Glomerular visceral epithelial cell (primary cell): ENCODE measurements at regions not wholly inside any gene's neighbourhood (a gene's known extent, or its start where the extent isn't known, plus 50 kb on each side); places are given as distances from the start of the nearest gene placed in this dataset.

Source experiments
- DNase-seq: peaks from one replicate; pipeline ENCODE4 v3.0.0-alpha.2; 2016; ENCODE audit errors: extremely low spot score

GRCh38 chr3:101085752-101086151, 92.5 kb upstream of the ABI3BP start:
- DNase-seq = no peak

DNA sequence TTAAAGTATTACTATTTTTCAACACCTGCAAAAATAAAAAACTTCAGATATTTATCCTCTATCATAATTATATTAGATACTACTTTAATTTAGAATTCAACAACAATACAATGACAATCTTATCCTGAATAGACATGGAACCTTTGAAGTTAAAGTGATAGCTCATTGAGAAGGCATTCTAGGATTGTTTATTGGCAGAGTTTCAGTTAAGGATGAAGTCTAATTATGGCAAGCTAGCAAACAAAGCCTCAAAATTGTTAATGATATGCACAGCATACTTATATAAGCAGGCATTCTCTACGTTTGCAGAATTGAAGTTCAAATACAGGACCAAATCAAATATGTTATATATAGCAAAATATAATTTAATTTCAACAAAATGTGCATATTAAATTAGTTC, 91.2 kb upstream of the ABI3BP start:
- no peak for DNase-seq

GRCh38 chr3:101081999-101082398, 88.8 kb upstream of the ABI3BP start:
- DNase-seq = no peak

DNA sequence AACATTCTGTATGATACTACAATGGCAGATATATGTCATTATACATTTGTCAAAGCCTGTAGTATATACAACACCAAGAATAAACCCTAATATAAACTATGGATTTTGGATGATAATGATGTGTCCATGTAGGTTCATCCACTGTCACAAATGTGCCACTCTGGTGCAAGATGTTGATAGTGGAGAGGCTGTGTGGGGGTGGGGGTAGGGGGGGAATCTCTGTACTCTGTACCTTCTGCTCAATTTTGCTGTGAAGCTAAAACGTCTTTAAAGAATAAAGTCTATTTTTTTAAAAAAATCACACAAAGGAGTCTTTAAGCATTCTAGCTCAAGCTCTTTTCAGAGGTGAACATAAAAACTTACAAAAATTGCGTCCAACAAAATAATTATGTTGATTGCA, 88.2 kb upstream of the ABI3BP start:
- DNase-seq = no peak

DNA sequence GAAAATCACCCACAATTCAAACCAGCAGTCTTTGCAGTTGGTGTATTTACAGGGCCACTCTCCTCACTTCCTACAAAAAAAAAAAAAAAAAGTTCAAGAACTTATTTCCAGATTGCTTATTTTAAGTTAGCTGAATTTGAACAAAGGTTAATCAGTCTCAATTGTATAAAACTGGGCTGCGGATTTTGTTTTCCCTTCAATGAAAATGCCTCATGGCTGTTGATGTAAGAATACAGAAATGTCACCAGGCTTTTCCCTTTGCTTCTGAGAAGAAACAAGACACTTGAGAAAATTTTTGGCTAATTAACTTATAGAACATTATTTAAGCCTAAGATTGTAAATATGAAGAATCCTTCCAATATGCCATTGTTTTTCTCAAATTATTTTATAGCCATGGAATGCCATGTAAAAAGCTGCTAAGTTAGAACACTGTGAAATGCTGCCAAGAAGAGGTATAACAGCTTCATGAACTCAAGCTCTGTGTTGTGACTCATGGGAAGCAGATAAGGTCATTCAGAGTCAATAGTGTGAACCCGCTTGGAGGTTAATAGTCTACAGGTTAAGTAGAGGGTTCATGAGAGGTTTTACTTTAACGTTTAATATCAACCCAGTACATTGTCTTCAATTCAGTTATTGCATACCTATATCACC, 84.3 kb upstream of the ABI3BP start:
- peak; percentile 43 for DNase-seq

- no peak for DNase-seq
These were observed 81.3 kb upstream of the ABI3BP start for GRCh38 chr3:101074518-101074917.

- no peak for DNase-seq
These were observed 79.1 kb upstream of the ABI3BP start for GRCh38 chr3:101072300-101072699.

- DNase-seq = no peak
These were observed 77.5 kb upstream of the ABI3BP start for GRCh38 chr3:101070799-101071121.

- peak; percentile 58 for DNase-seq
These were observed 76.9 kb upstream of the ABI3BP start for GRCh38 chr3:101069901-101070798.

GRCh38 chr3:101068876-101069606, 75.8 kb upstream of the ABI3BP start:
- DNase-seq = no peak

- DNase-seq = no peak
These were observed 73.5 kb upstream of the ABI3BP start for GRCh38 chr3:101066711-101067129.

- DNase-seq = peak; percentile 65
These were observed 72.7 kb upstream of the ABI3BP start for GRCh38 chr3:101065962-101066361.

DNA sequence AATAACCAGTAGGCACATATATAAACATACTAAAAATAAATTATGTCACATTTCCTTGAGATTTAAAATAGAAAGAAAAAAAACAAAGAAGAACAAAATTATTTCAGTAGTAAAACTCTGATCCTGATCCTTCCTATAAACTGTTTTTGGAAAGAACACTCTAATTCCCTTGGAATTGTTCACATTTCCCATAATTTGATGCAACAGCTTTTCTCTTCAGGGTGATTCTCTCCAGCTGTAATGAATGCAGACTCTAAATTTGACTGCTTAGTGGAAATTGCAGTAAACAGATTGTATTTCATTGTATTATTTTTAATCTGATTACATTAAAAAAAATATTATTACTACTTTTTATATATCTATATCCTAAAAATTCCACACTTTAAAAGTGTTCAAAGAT, 70.2 kb upstream of the ABI3BP start:
- no peak for DNase-seq

DNA sequence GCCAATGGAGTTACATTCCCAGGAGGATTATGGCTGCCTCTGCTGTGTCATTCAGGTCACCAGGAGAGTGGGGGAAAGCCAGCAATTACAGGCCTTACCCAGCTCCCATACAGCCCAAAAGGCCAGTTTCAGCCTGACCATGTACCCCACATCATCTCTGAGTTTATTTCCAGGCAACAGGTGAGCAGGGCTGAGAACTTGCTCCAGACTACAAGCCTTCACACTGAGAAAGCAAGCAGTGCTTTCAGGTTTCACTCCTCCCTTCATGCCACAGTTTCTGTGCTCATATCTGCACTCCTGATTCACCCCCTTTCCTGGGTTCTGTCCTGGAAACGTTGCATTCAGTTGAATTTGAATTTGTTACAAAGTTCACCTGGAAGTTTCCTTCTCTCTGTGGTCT, 68.1 kb upstream of the ABI3BP start:
- no peak for DNase-seq

GRCh38 chr3:101050866-101051265, 57.6 kb upstream of the ABI3BP start:
- no peak for DNase-seq

GRCh38 chr3:101050046-101050445, 56.8 kb upstream of the ABI3BP start:
- DNase-seq = no peak

- DNase-seq = no peak
These were observed 56.3 kb upstream of the ABI3BP start for GRCh38 chr3:101049532-101049931.

DNA sequence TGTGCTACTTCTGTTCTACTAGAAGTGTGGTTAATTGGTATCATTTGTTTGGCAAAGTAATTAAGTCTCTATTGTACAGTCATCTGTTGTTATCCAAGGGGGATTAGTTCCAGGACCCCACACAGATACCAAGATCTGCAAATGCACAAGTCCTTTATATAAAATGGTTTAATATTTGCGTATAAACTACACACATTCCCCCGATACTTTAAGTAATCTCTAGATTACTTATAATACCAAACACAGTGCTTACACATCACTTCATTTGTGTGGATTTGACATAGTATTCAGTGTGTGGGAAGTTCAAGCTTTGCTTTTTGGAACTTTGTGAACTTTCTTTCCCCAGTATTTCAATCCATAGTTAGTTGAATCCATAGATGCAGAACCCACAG, 50.5 kb upstream of the ABI3BP start:
- DNase-seq = no peak

DNA sequence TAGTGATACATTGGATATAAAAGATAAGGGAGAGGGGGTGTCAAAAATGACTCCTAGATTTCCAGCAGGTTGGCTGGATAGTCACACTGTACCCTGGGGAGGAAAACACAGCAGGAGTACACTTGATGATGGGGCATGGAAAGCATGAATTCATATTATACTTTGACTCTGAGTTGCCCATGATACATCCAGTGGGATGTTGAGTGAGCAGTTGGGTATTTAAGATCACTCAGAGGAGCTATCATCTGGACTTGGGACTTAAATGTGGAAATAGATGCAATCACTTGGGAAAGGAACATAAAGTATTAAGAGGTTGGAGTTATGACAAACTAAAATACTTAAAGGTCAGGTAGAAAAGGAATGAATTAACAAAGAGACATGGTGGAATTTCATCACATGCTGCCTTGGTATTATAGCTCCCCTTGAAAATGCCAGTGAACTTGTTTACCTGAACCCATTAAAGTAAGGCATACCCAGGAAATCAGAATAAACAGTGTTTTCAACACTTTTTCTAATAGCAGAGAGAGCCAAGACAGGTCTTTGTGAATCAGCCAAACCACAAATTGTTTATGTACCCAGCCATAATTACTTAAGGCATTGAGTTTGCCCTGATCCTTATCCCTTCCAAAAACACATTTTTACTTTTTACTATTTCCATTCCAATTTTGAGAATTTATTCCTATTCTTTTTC, 49.9 kb upstream of the ABI3BP start:
- no peak for DNase-seq
